Peyer's patch (tissue), 4 donors: ENCODE measurements at regions not wholly inside any gene's neighbourhood (a gene's known extent, or its start where the extent isn't known, plus 50 kb on each side); places are given as distances from the start of the nearest gene placed in this dataset.

Source experiments
- DNase-seq, 3 donors: peaks; one replicate each; pipeline ENCODE4 v3.0.0-alpha.2; 2017 to 2019
- H3K27ac ChIP-seq, 4 donors: fragments of 200-600 bp; sonication (generic); one replicate each; pipeline ENCODE4 v1.5.1; 2016 to 2019
- H3K27me3 ChIP-seq, 2 donors: fragments of 200-600 bp; sonication (generic); one replicate each; pipeline ENCODE4 v1.5.1; 2019
- H3K36me3 ChIP-seq, 3 donors: fragments of 200-600 bp; sonication (generic); one replicate each; pipeline ENCODE4 v1.5.1; 2016 to 2019
- H3K4me1 ChIP-seq, 4 donors: fragments of 200-600 bp; sonication (generic); one replicate each; pipeline ENCODE4 v1.5.1; 2016 to 2019
- H3K4me3 ChIP-seq, 4 donors: fragments of 200-600 bp; sonication (generic); 1 replicate in 3 of 4; 2 replicates in 1 of 4; pipeline ENCODE4 v1.5.1; 2016 to 2019; ENCODE audit warnings: mild to moderate bottlenecking in 1 of 4
- H3K9me3 ChIP-seq, 4 donors: fragments of 200-600 bp; sonication (generic); one replicate each; pipeline ENCODE4 v1.5.1; 2016 to 2019; ENCODE audit warnings: mild to moderate bottlenecking in 1 of 4
- CTCF ChIP-seq, 6 experiments: fragments of 450-650 bp in 4 of 6; fragments of 200-600 bp in 2 of 6; sonication (generic) in 1 of 6; IDR thresholded peaks; one replicate each; pipeline ENCODE4 v1.5.1; 2017 to 2019; ENCODE audit warnings: antibody characterized with exemption in 6 of 6, mild to moderate bottlenecking in 3 of 6, moderate library complexity in 1 of 6
- POLR2A ChIP-seq, 2 donors: fragments of 450-650 bp; IDR thresholded peaks; one replicate each; pipeline ENCODE4 v1.5.1; 2017; ENCODE audit warnings: antibody characterized with exemption in 2 of 2, mild to moderate bottlenecking in 2 of 2, moderate library complexity in 2 of 2

GRCh38 chr4:96037705-96038104 lies 197.8 kb downstream of the PDHA2 start:
- Histone ChIP-seq H3K27ac (no peak overlapping the region), H3K4me1 (no peaks in the 10 kb centered on the region), H3K27me3 (no peaks in the 10 kb centered on the region), H3K4me3 (no peak overlapping the region), H3K9me3 (no peaks in the 10 kb centered on the region), H3K36me3 (no peaks in the 10 kb centered on the region)
- no peak for DNase-seq
- TF ChIP-seq POLR2A (IDR thresholded peaks at IDR 0.05) (no peak), CTCF (IDR thresholded peaks at IDR 0.05) (no peak)

- Histone ChIP-seq H3K27ac (no peak overlapping the region), H3K36me3 (no peaks in the 10 kb centered on the region), H3K27me3 (no peaks in the 10 kb centered on the region), H3K4me1 (no peaks in the 10 kb centered on the region), H3K4me3 (no peak overlapping the region), H3K9me3 (no peaks in the 10 kb centered on the region)
- TF ChIP-seq CTCF (IDR thresholded peaks at IDR 0.05) (no peak), POLR2A (IDR thresholded peaks at IDR 0.05) (no peak)
- DNase-seq = no peak
Measured at GRCh38 chr4:96039217-96039616, 199.3 kb downstream of the PDHA2 start.

- Histone ChIP-seq H3K36me3 (no peaks in the 10 kb centered on the region), H3K9me3 (no peaks in the 10 kb centered on the region), H3K4me1 (no peaks in the 10 kb centered on the region), H3K27ac (no peak overlapping the region), H3K4me3 (no peak overlapping the region), H3K27me3 (no peaks in the 10 kb centered on the region)
- no peak for TF ChIP-seq CTCF (IDR thresholded peaks at IDR 0.05)
- TF ChIP-seq POLR2A (IDR thresholded peaks at IDR 0.05) = no peak
- no peak for DNase-seq
Measured at GRCh38 chr4:96039803-96040436, 200.0 kb downstream of the PDHA2 start.

GRCh38 chr4:96044971-96045370 lies 205.1 kb downstream of the PDHA2 start:
- Histone ChIP-seq H3K4me3 (no peak overlapping the region), H3K4me1 (no peaks in the 10 kb centered on the region), H3K36me3 (no peaks in the 10 kb centered on the region), H3K27ac (no peak overlapping the region), H3K9me3 (no peaks in the 10 kb centered on the region), H3K27me3 (no peaks in the 10 kb centered on the region)
- TF ChIP-seq CTCF (IDR thresholded peaks at IDR 0.05) = no peak
- no peak for TF ChIP-seq POLR2A (IDR thresholded peaks at IDR 0.05)
- no peak for DNase-seq

- H3K9me3 ChIP-seq = no peaks in the 10 kb centered on the region
- TF ChIP-seq POLR2A (IDR thresholded peaks at IDR 0.05) (no peak), CTCF (IDR thresholded peaks at IDR 0.05) (no peak)
- no peak overlapping the region for H3K4me3 ChIP-seq
- H3K27ac ChIP-seq = no peak overlapping the region
- no peaks in the 10 kb centered on the region for H3K4me1 ChIP-seq
- H3K36me3 ChIP-seq = no peaks in the 10 kb centered on the region
- no peaks in the 10 kb centered on the region for H3K27me3 ChIP-seq
- no peak for DNase-seq
Measured at GRCh38 chr4:96052827-96053226, 212.9 kb downstream of the PDHA2 start.
